RWPE2 (cell line): ENCODE measurements at regions not wholly inside any gene's neighbourhood (a gene's known extent, or its start where the extent isn't known, plus 50 kb on each side); places are given as distances from the start of the nearest gene placed in this dataset.

ENCODE experiments used
- ATAC-seq: fragments of 200-7000 bp; cut with Tn5 transposase; 3 replicates; pipeline ENCODE4 v1.9.1; 2021; ENCODE audit warnings: low read depth
- DNase-seq: peaks from one replicate; pipeline ENCODE4 v3.0.0-alpha.2; 2020; ENCODE audit warnings: low spot score
- H3K27ac ChIP-seq: fragments of 450-650 bp; 2 replicates; pipeline ENCODE4 v1.5.1; 2017; ENCODE audit warnings: mild to moderate bottlenecking; ENCODE audit not compliant: poor library complexity, severe bottlenecking
- H3K27me3 ChIP-seq: fragments of 250-450 bp; sonication (Bioruptor Pico); 2 replicates; pipeline ENCODE4 v1.5.1; 2021; ENCODE audit warnings: mild to moderate bottlenecking, moderate library complexity; ENCODE audit not compliant: insufficient read depth, poor library complexity, severe bottlenecking
- H3K36me3 ChIP-seq: fragments of 250-450 bp; sonication (Bioruptor Pico); 2 replicates; pipeline ENCODE4 v1.5.1; 2020; ENCODE audit warnings: low read depth, mild to moderate bottlenecking, moderate library complexity
- H3K4me1 ChIP-seq: fragments of 250-450 bp; sonication (Bioruptor Pico); 2 replicates; pipeline ENCODE4 v1.5.1; 2021; ENCODE audit warnings: mild to moderate bottlenecking, moderate library complexity; ENCODE audit not compliant: insufficient read depth, poor library complexity, severe bottlenecking
- H3K4me3 ChIP-seq: fragments of 250-450 bp; sonication (Bioruptor Pico); 2 replicates; pipeline ENCODE4 v1.5.1; 2021; ENCODE audit warnings: mild to moderate bottlenecking, moderate library complexity; ENCODE audit not compliant: severe bottlenecking
- H3K9me3 ChIP-seq: fragments of 250-450 bp; sonication (Bioruptor Pico); 2 replicates; pipeline ENCODE4 v1.5.1; 2021; ENCODE audit warnings: mild to moderate bottlenecking, moderate library complexity; ENCODE audit not compliant: severe bottlenecking
- CTCF ChIP-seq: fragments of 450-650 bp; IDR thresholded peaks from one replicate; pipeline ENCODE4 v1.5.1; 2017; ENCODE audit warnings: mild to moderate bottlenecking, moderate library complexity; ENCODE audit not compliant: poor library complexity, severe bottlenecking

DNA sequence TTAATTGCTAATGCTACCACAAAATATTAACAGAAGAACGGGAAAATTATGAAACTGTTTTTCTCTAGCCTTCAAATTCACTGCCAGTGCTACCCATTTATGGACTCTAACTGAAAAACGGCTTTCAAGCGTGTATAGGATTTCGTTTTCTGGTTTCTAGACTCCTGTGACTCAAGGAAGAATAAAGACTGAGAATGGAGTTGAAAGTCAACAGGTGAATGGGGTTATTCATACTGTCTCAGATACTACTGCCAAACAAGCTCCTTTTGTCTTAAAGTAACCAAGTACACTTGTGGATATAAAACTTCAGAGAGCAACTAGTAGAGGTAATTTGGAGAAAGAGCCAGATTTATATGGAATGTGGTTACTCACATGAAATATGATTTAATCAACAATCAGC, 251.1 kb upstream of the ITM2A start:
- Histone ChIP-seq H3K4me1 (no peaks in the 10 kb centered on the region), H3K4me3 (no peak overlapping the region), H3K27me3 (no peaks in the 10 kb centered on the region), H3K9me3 (no peaks in the 10 kb centered on the region), H3K36me3 (no peaks in the 10 kb centered on the region), H3K27ac (no peak overlapping the region)
- DNase-seq (no peak), ATAC-seq (no peak)
- no peak for TF ChIP-seq CTCF

DNA sequence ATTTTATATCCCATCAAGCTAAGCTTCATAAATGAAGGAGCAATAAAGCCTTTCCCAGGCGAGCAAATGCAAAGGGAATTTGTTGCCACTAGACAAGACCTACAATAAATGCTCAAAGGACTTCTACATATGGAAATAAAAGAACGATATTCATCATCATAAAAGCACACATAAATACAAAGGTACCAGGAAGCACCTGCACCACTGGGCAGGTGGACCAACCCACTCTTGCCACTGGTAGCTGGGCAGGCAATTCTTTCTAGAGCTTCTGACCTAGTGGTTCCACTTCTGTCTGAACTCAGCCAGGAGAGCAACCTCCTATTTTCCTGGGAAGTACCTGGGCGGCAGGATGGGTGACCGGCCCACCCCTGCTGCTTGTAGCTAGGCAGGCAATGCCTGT, 237.2 kb upstream of the ITM2A start:
- H3K36me3 ChIP-seq = no peaks in the 10 kb centered on the region
- no peaks in the 10 kb centered on the region for H3K4me1 ChIP-seq
- no peaks in the 10 kb centered on the region for H3K9me3 ChIP-seq
- no peak for TF ChIP-seq CTCF
- ATAC-seq (no peak), DNase-seq (no peak)
- no peak overlapping the region for H3K4me3 ChIP-seq
- no peak overlapping the region for H3K27ac ChIP-seq
- no peaks in the 10 kb centered on the region for H3K27me3 ChIP-seq

GRCh38 chrX:79601341-79602131, 234.4 kb upstream of the ITM2A start:
- Histone ChIP-seq H3K27me3 (no peaks in the 10 kb centered on the region), H3K27ac (no peak overlapping the region), H3K4me3 (no peak overlapping the region), H3K9me3 (no peaks in the 10 kb centered on the region), H3K36me3 (no peaks in the 10 kb centered on the region), H3K4me1 (no peaks in the 10 kb centered on the region)
- DNase-seq = no peak
- no peak for ATAC-seq
- TF ChIP-seq CTCF = no peak

DNA sequence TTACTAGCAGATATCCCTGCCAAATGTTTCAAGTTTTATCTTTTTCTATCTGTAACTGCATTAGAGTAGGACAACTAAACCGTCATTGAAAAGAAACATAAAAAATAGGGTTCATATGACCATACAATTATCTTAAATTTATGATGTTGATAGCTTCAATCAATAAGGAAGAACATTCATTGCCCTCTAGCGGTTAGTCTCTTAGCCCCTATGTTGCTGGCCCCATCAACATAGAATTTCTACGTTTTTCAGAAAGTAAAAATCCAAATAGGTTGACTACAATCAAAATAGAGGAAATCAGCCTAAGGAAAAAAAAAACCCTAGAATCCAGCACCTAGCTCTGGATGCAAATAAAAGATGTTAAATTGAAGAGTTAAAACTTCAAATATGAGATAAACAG, 225.1 kb upstream of the ITM2A start:
- no peak overlapping the region for H3K27ac ChIP-seq
- H3K9me3 ChIP-seq = no peaks in the 10 kb centered on the region
- ATAC-seq (no peak), DNase-seq (no peak)
- no peaks in the 10 kb centered on the region for H3K4me1 ChIP-seq
- H3K36me3 ChIP-seq = no peaks in the 10 kb centered on the region
- H3K27me3 ChIP-seq = no peaks in the 10 kb centered on the region
- no peak for TF ChIP-seq CTCF
- no peak overlapping the region for H3K4me3 ChIP-seq

DNA sequence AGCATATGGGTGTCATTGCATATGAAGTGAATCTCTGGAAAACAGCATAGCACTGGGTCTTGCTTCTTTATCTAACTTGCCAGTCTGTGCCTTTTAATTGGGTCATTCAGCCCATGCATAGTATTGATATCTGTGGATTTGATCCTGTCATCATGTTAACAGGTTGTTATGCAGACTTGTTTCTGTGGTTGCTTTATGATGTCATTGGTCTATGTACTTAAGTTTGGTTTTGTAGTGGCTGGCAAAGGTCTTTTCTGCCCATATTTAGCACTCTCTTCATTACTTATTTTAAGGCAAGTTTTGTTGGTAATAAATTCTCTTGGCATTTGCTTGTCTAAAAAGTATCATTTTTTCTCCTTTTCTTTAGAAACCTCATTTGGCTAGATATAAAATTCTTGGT, 221.1 kb upstream of the ITM2A start:
- H3K4me1 ChIP-seq = no peaks in the 10 kb centered on the region
- no peaks in the 10 kb centered on the region for H3K27me3 ChIP-seq
- no peak overlapping the region for H3K27ac ChIP-seq
- DNase-seq (no peak), ATAC-seq (no peak)
- H3K4me3 ChIP-seq = no peak overlapping the region
- no peaks in the 10 kb centered on the region for H3K36me3 ChIP-seq
- no peaks in the 10 kb centered on the region for H3K9me3 ChIP-seq
- TF ChIP-seq CTCF = no peak
